Fibroblast of villous mesenchyme (primary cell): ENCODE measurements at regions not wholly inside any gene's neighbourhood (a gene's known extent, or its start where the extent isn't known, plus 50 kb on each side); places are given as distances from the start of the nearest gene placed in this dataset.
A peak's percentile ranks its signal among the peaks of the same experiment; 100 is the strongest.

Source experiments
- DNase-seq: peaks from one replicate; pipeline ENCODE4 v3.0.0-alpha.2; 2010; ENCODE audit warnings: low read depth
- H3K4me3 ChIP-seq: 2 replicates; pipeline ENCODE4 v1.5.1; 2011; ENCODE audit warnings: low read depth, mild to moderate bottlenecking, low read length
- CTCF ChIP-seq: IDR thresholded peaks from 2 replicates; pipeline ENCODE4 v1.5.1; 2012; ENCODE audit warnings: low read depth, mild to moderate bottlenecking, low read length; ENCODE audit not compliant: insufficient read depth

GRCh38 chr9:88077071-88077617 is 61.1 kb downstream of the SPATA31C2 start:
- peak overlapping the region; percentile 67 for H3K4me3 ChIP-seq
- no peak for TF ChIP-seq CTCF
- DNase-seq: no peak

- peak; percentile 86 for DNase-seq
- H3K4me3 ChIP-seq: peak overlapping the region; percentile 67
- no peak for TF ChIP-seq CTCF
Measured at GRCh38 chr9:88076286-88077070, 61.8 kb downstream of the SPATA31C2 start.

- no peak for TF ChIP-seq CTCF
- DNase-seq: no peak
- H3K4me3 ChIP-seq: peak overlapping the region; percentile 67
Measured at GRCh38 chr9:88075966-88076285, 62.3 kb downstream of the SPATA31C2 start.

- DNase-seq: no peak
- no peak overlapping the region for H3K4me3 ChIP-seq
- TF ChIP-seq CTCF: no peak
Measured at GRCh38 chr9:88075506-88075905, 62.8 kb downstream of the SPATA31C2 start.

- no peak for DNase-seq
- no peak for TF ChIP-seq CTCF
- H3K4me3 ChIP-seq: no peak overlapping the region
Measured at GRCh38 chr9:88074931-88075330, 63.3 kb downstream of the SPATA31C2 start.

GRCh38 chr9:88072831-88073375 is 65.4 kb downstream of the SPATA31C2 start:
- peak; percentile 22 for DNase-seq
- no peak overlapping the region for H3K4me3 ChIP-seq
- TF ChIP-seq CTCF: no peak
